Central memory CD8-positive, alpha-beta T cell (primary cell): ENCODE measurements at regions not wholly inside any gene's neighbourhood (a gene's known extent, or its start where the extent isn't known, plus 50 kb on each side); places are given as distances from the start of the nearest gene placed in this dataset.

Experiments used
- ATAC-seq: fragments of 150-1000 bp; cut with Tn5 transposase; replicated peaks from 2 replicates; pipeline ENCODE4 v1.10.0; 2022; ENCODE audit warnings: mild to moderate bottlenecking, moderate FRiP score, moderate number of reproducible peaks; ENCODE audit not compliant: poor library complexity, severe bottlenecking; ENCODE audit errors: extremely low read depth
- DNase-seq, 2 donors: peaks; one replicate each; pipeline ENCODE4 v3.0.0; 2021; ENCODE audit warnings: low spot score in 2 of 2
- H3K27ac Mint-ChIP-seq: one replicate; pipeline ENCODE4 v1.8.0; 2022; ENCODE audit warnings: low read depth, mild to moderate bottlenecking, moderate library complexity, mixed read lengths
- H3K27me3 Mint-ChIP-seq: one replicate; pipeline ENCODE4 v1.8.0; 2022; ENCODE audit warnings: mixed read lengths
- H3K36me3 Mint-ChIP-seq: one replicate; pipeline ENCODE4 v1.8.0; 2022; ENCODE audit warnings: mild to moderate bottlenecking, moderate library complexity, mixed read lengths; ENCODE audit not compliant: insufficient read depth
- H3K4me1 Mint-ChIP-seq: one replicate; pipeline ENCODE4 v1.8.0; 2022; ENCODE audit warnings: mixed read lengths
- H3K4me3 Mint-ChIP-seq: one replicate; pipeline ENCODE4 v1.8.0; 2022; ENCODE audit warnings: mild to moderate bottlenecking, moderate library complexity, mixed read lengths
- H3K9me3 Mint-ChIP-seq: one replicate; pipeline ENCODE4 v1.8.0; 2022; ENCODE audit warnings: mixed read lengths

- Mint-ChIP-seq H3K9me3 (peaks cover 13% of the 10 kb centered on the region), H3K4me1 (no peaks in the 10 kb centered on the region), H3K27ac (no peak overlapping the region), H3K4me3 (no peak overlapping the region), H3K36me3 (no peaks in the 10 kb centered on the region), H3K27me3 (no peaks in the 10 kb centered on the region)
- ATAC-seq = no peak
- DNase-seq = no peak
These were observed 875.3 kb upstream of the SLITRK5 start for GRCh38 chr13:86795858-86796257.

GRCh38 chr13:86810361-86810760, 860.8 kb upstream of the SLITRK5 start:
- H3K27me3 Mint-ChIP-seq = no peaks in the 10 kb centered on the region
- no peak for ATAC-seq
- H3K4me1 Mint-ChIP-seq = no peaks in the 10 kb centered on the region
- no peak overlapping the region for H3K4me3 Mint-ChIP-seq
- H3K9me3 Mint-ChIP-seq = peaks cover 20% of the 10 kb centered on the region
- H3K36me3 Mint-ChIP-seq = no peaks in the 10 kb centered on the region
- DNase-seq = no peak
- no peak overlapping the region for H3K27ac Mint-ChIP-seq

GRCh38 chr13:86813198-86813597, 858.0 kb upstream of the SLITRK5 start:
- DNase-seq (no peak), ATAC-seq (no peak)
- no peaks in the 10 kb centered on the region for H3K4me1 Mint-ChIP-seq
- no peaks in the 10 kb centered on the region for H3K27me3 Mint-ChIP-seq
- no peak overlapping the region for H3K4me3 Mint-ChIP-seq
- H3K36me3 Mint-ChIP-seq = no peaks in the 10 kb centered on the region
- H3K9me3 Mint-ChIP-seq = peaks cover 9% of the 10 kb centered on the region
- no peak overlapping the region for H3K27ac Mint-ChIP-seq

- Mint-ChIP-seq H3K4me1 (no peaks in the 10 kb centered on the region), H3K36me3 (peaks cover 2% of the 10 kb centered on the region), H3K27me3 (no peaks in the 10 kb centered on the region), H3K9me3 (peaks cover 18% of the 10 kb centered on the region), H3K27ac (no peak overlapping the region), H3K4me3 (no peak overlapping the region)
- ATAC-seq (no peak), DNase-seq (no peak)
These were observed 845.8 kb upstream of the SLITRK5 start for GRCh38 chr13:86825410-86825809.

- no peak overlapping the region for H3K27ac Mint-ChIP-seq
- H3K27me3 Mint-ChIP-seq = no peaks in the 10 kb centered on the region
- H3K4me3 Mint-ChIP-seq = no peak overlapping the region
- peaks cover 2% of the 10 kb centered on the region for H3K36me3 Mint-ChIP-seq
- DNase-seq (no peak), ATAC-seq (no peak)
- peaks cover 18% of the 10 kb centered on the region for H3K9me3 Mint-ChIP-seq
- no peaks in the 10 kb centered on the region for H3K4me1 Mint-ChIP-seq
These were observed 844.9 kb upstream of the SLITRK5 start for GRCh38 chr13:86826232-86826631.

GRCh38 chr13:86830046-86830445, 841.1 kb upstream of the SLITRK5 start:
- H3K27ac Mint-ChIP-seq = no peak overlapping the region
- peaks cover 11% of the 10 kb centered on the region for H3K9me3 Mint-ChIP-seq
- H3K36me3 Mint-ChIP-seq = peaks cover under 1% of the 10 kb centered on the region
- ATAC-seq = no peak
- no peaks in the 10 kb centered on the region for H3K27me3 Mint-ChIP-seq
- H3K4me3 Mint-ChIP-seq = no peak overlapping the region
- no peak for DNase-seq
- H3K4me1 Mint-ChIP-seq = no peaks in the 10 kb centered on the region

GRCh38 chr13:86831084-86831483, 840.1 kb upstream of the SLITRK5 start:
- H3K4me3 Mint-ChIP-seq = no peak overlapping the region
- H3K36me3 Mint-ChIP-seq = no peaks in the 10 kb centered on the region
- H3K27ac Mint-ChIP-seq = no peak overlapping the region
- ATAC-seq (no peak), DNase-seq (no peak)
- no peaks in the 10 kb centered on the region for H3K4me1 Mint-ChIP-seq
- no peaks in the 10 kb centered on the region for H3K27me3 Mint-ChIP-seq
- peaks cover 11% of the 10 kb centered on the region for H3K9me3 Mint-ChIP-seq

GRCh38 chr13:86838411-86839120, 832.6 kb upstream of the SLITRK5 start:
- DNase-seq = no peak
- H3K4me1 Mint-ChIP-seq = no peaks in the 10 kb centered on the region
- H3K27me3 Mint-ChIP-seq = no peaks in the 10 kb centered on the region
- no peak overlapping the region for H3K27ac Mint-ChIP-seq
- ATAC-seq = no peak
- H3K9me3 Mint-ChIP-seq = peaks cover 22% of the 10 kb centered on the region
- H3K4me3 Mint-ChIP-seq = no peak overlapping the region
- H3K36me3 Mint-ChIP-seq = no peaks in the 10 kb centered on the region

- H3K9me3 Mint-ChIP-seq = peaks cover 22% of the 10 kb centered on the region
These were observed 832.0 kb upstream of the SLITRK5 start for GRCh38 chr13:86839221-86839620.

GRCh38 chr13:86840250-86841191, 830.6 kb upstream of the SLITRK5 start:
- ATAC-seq = no peak
- H3K9me3 Mint-ChIP-seq = peaks cover 22% of the 10 kb centered on the region
- H3K27ac Mint-ChIP-seq = no peak overlapping the region
- DNase-seq = no peak
- H3K36me3 Mint-ChIP-seq = no peaks in the 10 kb centered on the region
- no peak overlapping the region for H3K4me3 Mint-ChIP-seq
- H3K4me1 Mint-ChIP-seq = no peaks in the 10 kb centered on the region
- no peaks in the 10 kb centered on the region for H3K27me3 Mint-ChIP-seq

More at GRCh38 chr13:86839221-86839620, 832.0 kb upstream of the SLITRK5 start:
- H3K4me1 Mint-ChIP-seq = no peaks in the 10 kb centered on the region
- ATAC-seq (no peak), DNase-seq (no peak)
- no peak overlapping the region for H3K4me3 Mint-ChIP-seq
- H3K27ac Mint-ChIP-seq = no peak overlapping the region
- H3K36me3 Mint-ChIP-seq = no peaks in the 10 kb centered on the region
- no peaks in the 10 kb centered on the region for H3K27me3 Mint-ChIP-seq

- H3K4me3 Mint-ChIP-seq = no peak overlapping the region
- H3K27me3 Mint-ChIP-seq = no peaks in the 10 kb centered on the region
- no peaks in the 10 kb centered on the region for H3K4me1 Mint-ChIP-seq
- no peak for ATAC-seq
- H3K27ac Mint-ChIP-seq = no peak overlapping the region
- H3K9me3 Mint-ChIP-seq = peaks cover 22% of the 10 kb centered on the region
- H3K36me3 Mint-ChIP-seq = no peaks in the 10 kb centered on the region
- no peak for DNase-seq
These were observed 829.9 kb upstream of the SLITRK5 start for GRCh38 chr13:86841264-86841663.

- no peak for ATAC-seq
- no peaks in the 10 kb centered on the region for H3K4me1 Mint-ChIP-seq
- DNase-seq = no peak
- H3K4me3 Mint-ChIP-seq = no peak overlapping the region
- no peaks in the 10 kb centered on the region for H3K27me3 Mint-ChIP-seq
- H3K36me3 Mint-ChIP-seq = no peaks in the 10 kb centered on the region
- peaks cover 39% of the 10 kb centered on the region for H3K9me3 Mint-ChIP-seq
- no peak overlapping the region for H3K27ac Mint-ChIP-seq
These were observed 824.7 kb upstream of the SLITRK5 start for GRCh38 chr13:86846501-86846900.

- DNase-seq (no peak), ATAC-seq (no peak)
- Mint-ChIP-seq H3K4me1 (no peaks in the 10 kb centered on the region), H3K27ac (no peak overlapping the region), H3K9me3 (peaks cover 29% of the 10 kb centered on the region), H3K36me3 (no peaks in the 10 kb centered on the region), H3K4me3 (no peak overlapping the region), H3K27me3 (no peaks in the 10 kb centered on the region)
These were observed 822.5 kb upstream of the SLITRK5 start for GRCh38 chr13:86848716-86849115.
